Superior temporal gyrus (tissue), 1 donor: ENCODE measurements at regions not wholly inside any gene's neighbourhood (a gene's known extent, or its start where the extent isn't known, plus 50 kb on each side); places are given as distances from the start of the nearest gene placed in this dataset.

Experiments
- DNase-seq: peaks from one replicate; pipeline ENCODE4 v3.0.0-alpha.2; 2016; ENCODE audit errors: extremely low spot score

DNA sequence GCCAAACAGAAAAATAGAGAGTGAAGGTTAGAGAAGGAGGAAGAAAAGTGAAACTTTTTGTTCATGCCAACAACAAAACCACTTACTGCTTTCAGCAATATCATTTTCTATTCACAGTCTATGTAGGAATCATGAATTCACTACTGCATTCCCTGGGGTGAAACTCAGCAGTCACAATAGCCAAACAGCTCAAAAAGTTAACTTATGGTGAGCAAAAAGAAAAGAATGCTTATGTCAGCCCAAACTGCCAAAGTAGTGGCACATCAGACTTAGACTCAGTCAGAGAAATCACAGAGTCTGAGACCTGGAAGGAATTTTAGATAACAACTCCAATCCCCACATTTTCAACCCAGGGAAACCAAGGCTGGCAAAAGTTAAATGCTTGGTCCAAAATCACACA lies 238.7 kb upstream of the TMCO5A start:
- no peak for DNase-seq

DNA sequence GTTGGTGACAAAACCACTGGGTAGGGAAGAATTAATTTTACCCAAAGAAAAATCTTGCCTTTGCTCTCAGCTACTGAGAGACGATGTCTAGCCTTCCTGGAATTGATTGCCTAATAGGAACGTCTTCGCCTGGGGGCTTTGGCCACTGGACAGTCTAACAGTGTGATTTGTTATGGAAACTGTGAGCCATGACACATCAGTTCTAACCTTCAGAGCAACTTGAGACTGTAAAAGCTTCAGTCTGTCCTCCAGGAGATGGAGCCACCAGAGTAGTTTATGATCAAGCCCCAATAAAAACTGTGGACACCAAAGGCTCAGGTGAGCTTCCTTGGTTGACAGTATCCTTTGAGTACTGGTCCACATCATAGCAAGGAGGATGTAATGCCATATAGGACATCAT lies 235.8 kb upstream of the TMCO5A start:
- no peak for DNase-seq

DNA sequence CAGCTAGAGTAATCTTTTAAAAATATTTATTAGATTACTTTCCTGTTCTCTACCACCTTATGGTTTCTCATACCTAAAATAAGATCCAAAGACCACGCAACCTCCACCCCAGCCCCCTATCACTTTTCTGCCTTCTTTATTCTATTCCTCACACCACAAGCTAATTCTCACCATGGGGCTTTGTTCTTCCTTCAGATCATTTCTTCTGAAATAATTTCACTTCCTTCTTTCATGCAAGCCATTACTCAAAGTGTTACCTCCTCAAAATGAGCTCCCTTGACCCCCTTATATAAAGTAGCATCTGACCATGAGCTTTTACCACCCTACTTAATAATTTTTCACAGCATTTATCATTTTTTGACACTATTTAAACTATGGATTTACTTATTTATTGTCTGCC lies 233.2 kb upstream of the TMCO5A start:
- DNase-seq, result no peak

DNA sequence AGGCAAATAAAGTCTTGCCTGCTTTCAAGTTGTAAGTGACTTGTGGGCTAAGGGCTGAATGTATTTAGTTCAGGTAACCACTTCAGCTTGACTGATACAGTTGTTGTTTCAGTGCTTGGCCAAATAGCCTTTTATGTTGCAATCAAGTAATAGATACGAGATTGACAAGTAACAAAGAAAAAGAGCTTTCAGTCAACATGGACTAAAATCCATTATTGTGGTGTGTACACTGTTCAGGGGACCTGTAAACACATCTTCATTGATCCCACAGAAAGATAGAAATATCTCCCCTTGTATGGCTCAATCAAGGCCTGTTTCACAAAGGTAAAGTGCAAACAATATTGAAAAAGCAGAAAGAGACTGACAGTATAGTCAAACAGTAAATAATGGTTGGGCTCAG lies 224.8 kb upstream of the TMCO5A start:
- no peak for DNase-seq

DNA sequence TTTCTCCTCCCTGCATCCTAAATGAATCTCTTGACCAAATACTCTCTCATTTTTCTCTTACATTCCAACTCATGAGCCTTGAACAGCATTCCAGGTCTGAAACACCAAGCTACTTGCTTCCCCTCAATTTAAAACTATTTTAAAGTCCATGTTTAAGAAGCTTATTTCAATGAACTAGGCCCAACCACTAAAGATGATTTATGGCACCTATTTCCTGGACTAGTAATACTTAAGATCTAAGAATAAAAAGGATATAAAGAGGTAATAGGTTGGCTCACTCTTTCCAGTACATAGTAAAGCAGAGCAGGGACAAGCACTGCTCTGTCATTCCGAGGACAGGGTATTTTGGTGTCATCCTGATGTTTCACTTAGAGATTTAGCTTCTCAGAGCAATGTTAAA lies 219.3 kb upstream of the TMCO5A start:
- DNase-seq, result no peak

DNA sequence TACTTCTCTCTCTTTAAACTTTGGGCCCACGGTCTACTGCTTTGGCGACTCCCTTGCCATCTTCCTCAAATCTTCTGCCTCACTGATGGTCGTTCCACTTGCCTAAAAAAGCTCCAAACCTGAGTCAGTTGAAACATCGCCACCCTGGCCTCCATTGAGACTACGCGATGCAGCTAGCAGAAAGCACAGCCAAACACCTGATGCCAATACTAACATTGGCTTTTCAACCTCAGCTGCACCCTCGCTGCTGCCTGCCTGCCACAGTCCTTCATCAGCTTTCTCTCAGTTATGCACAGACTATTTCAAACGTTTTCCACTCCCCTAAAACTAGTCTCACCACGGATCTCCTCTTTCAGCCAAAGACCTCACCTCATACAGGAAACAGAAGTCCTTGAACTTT lies 214.2 kb upstream of the TMCO5A start:
- DNase-seq, result no peak

DNA sequence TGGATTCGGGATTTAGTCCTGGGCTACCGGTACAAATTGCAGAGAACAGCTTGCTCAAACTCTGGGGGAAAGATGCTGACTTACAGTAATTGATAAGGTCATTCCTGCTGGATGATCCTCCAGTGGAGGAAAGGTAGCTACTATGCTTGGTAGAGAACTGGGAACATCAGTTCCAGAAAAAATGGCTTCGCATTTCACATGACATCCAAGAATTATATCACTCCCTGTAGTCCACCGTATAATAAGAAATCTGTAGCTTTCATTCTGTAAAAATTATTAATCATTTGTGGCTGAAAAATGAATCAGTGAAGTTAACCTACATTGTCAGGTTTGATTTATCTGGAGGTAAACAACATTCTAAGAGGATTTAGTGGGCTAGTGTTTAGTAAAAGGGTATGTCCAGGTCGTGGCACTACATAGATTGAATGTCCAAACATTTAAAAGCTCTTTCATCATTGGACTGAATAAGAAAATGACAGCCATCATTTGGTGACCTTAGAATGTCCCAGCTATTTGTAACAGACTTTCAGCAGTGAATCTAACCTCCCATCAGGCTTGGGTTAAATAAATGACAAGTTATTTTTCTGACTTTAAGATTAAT lies 203.2 kb upstream of the TMCO5A start:
- DNase-seq, result no peak

DNA sequence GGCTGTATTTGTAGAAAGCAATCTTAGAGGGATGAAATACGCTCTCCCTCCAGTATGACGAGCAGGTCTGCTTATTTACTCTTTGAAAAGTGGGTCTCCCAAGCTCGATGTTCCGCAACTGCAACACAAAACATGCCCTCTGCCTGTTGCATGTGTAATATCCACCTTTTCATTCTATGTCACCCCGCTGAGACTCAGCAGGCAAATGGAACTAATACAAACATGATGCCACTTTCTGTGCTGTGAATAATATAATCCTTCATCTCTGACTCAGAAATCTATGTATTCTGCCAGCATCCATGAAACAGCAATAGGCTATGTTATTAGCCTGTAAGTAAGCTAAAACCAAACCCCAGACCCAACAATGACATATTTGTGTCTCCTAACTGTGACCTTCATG lies 200.8 kb upstream of the TMCO5A start:
- DNase-seq, result no peak

DNA sequence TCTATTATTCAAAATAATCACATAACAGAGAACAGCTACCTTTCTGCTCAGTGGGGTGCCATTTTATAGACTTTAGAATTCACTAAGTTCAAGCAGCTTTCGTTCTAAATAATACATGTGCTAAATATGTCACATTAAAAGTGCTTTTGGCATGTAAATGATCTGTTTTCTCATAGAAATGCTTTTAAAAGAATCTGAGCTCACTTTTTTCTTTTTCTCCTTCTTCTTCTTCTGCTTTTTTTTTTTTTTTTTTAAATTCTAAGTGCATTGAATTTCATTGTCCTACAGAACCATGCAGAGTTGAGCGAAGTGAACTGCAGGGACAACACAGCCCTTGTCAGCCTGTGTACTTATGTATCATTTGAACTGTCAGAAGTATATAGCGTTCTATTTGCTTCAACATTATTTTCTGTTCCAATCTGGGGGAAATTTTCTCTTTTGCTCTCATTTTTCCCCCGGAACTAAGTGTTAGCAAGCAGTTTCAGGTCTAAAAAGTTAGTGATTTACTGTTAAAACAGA lies 193.8 kb upstream of the TMCO5A start:
- DNase-seq, result no peak

DNA sequence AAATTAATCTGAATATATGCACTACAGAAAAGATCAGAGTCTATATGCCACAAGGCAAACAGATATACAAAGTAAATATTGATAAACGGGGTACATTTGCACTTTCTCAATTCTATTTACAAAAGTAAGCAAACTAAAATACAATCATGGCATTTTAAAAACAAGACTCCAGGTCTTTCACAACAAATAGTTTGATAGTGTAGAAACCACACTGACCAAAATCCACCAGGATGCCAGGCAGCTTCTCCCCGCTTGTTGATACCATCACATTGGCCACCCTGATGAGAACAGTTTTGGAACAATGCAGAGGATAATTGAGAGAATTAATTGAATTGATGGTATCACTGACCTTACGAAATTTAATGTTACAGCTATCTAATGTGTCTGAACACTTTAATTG lies 190.6 kb upstream of the TMCO5A start:
- DNase-seq, result no peak

DNA sequence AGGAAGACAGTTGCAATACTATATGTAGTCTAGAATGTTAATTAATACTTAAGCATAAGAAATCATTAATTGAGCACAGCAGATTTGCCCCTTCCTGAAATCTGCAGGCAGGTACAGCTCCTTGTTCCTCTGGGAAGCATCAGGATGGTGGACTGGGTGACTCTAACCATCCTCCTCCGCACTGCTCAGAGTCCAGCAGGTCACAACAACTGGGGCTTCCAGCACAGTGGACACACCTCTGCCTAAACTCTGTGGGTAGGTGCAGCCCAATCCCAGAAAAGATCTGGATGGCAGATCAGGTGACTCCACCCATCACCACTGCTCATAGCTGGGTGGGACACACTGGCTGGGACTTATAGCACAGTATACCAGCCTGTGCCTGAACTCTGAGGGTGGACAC lies 189.9 kb upstream of the TMCO5A start:
- DNase-seq, result no peak

DNA sequence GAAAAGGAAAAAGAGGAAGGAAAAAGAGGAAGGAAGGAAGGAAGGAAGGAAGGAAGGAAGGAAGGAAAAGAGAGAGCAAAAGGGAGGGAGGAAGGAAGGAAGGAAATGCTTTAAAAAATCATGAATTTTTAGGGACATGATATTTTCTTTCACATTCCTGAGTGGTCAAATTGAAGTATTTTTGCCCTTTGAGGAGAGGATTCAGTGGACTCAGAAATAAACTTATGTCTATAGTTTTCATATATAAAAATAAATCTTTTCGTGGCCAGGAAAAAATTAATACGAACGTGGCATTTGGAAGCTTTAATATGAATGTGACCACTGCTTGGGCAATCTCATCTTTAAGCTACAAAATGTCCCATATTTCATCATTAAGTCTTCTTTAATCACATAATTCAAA lies 183.0 kb upstream of the TMCO5A start:
- no peak for DNase-seq

DNA sequence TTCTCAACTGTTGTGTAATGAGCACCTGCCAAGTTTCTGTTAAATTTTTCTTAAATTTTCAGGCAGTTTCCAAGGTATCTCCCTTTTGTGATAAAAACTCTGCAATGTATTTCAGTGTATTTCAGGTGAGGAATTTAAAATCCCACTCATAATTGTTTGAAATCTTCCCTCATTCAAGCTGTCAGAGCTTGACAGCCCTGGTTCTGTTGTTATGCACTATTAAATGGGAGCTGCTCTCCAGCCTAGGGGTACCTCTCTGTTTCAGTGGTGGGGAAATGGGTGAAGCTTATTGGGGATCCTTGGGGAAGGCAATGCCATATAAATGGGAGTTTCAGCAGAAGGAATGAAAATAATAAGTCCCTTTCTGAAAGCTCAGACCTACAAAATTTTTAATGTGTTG lies 178.0 kb upstream of the TMCO5A start:
- DNase-seq, result no peak

DNA sequence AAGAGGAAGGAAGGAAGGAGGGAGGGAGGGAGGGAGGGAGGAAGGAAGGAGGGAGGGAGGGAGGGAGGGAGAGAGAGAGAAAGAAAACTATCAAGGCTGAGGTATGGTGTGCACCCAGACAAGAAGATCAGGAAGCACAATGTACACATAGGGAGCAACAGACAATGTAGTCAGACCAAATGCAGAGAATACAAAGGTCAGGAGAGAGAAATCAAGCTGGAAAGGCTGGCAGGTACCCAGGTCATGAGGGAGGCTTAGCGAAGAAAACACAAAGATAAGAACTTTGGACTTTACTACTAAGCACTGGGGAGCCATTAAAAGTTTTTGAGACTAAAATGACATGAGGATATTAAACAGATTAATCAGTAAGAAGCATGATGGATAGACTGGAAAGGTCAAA lies 176.0 kb upstream of the TMCO5A start:
- DNase-seq, result no peak

DNA sequence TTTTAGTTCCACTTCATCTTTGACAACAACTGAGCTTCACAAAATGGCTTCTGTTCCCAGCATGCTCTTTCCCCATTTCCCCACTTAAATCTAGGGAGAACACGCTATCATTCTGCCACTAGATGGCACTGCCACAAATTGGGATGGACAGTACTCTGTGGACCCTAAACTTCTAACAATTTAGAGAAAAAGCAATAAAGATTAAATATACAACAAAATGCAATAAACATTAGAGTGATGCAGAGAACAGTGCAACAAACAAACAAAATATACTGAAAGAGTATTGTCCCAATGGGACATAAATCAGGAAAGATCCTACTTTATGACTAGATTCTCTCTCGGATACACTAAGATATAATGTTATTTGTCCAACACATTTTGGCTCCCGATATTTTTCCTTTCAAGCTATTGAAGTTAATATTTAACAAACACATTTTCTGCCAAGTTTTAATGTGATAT lies 169.7 kb upstream of the TMCO5A start:
- no peak for DNase-seq

DNA sequence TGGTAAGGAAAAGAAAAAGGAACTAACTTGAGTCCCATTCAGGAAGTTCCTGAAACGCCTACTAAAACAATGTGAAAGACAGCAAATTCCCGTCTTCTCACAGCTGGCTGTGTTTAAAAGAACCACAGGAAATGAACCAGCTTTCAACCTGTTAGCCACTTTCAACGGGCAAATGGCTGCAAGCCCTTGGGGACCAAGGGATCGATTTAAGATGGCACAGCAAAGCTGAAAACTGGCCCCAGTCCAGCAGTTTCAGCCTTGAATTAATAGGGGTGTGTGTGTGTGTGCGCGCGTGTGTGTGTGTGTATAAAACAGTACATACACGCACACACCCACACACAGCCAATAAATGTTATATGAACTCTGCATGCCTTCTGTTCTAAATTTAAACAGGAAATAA lies 168.7 kb upstream of the TMCO5A start:
- DNase-seq, result no peak

DNA sequence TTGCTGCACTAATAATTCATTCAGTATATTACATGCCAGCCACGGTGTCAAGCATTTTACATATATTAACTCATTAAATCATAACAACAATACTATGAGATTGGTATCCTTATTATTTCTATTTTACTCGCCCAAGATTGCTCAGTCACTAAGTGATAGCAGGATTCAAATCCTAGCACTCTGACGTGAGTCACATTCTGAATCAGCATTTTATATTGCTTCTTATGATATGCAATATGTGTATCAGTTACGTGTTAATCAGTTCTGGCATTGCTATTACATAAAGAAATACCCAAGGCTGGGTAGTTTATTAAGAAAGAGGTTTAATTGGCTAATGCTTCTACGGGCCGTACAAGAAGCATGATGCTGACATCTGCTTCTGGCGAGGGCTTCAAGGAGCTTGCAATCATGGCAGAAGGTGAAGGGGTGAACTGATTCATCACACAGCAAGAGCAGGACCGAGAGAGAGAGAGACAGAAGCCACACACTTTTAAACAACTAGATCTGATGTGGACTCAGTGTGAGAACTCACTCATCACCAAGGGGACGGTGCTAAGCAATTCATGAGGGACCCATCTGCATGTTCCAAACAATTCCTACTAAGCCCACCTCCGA lies 166.5 kb upstream of the TMCO5A start:
- DNase-seq, result no peak

DNA sequence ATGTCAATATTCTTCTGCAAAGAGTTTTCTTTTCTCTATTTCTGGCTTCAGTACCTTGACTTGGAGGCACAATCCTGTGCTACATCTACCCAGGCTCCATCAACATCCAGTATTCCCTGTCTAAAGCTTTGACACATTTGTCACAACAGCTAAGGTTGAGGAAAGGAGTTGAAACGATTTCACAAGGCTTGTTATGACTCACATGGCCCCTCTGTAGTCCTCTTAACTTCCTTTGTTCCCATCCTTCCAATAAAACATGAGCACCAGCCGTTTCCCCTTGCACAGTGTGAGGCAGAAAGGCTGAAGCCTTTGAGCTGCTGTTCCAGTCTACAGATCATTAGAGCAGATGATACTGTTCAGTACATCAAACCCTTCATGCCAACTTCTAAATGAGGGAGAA lies 163.0 kb upstream of the TMCO5A start:
- DNase-seq, result no peak

DNA sequence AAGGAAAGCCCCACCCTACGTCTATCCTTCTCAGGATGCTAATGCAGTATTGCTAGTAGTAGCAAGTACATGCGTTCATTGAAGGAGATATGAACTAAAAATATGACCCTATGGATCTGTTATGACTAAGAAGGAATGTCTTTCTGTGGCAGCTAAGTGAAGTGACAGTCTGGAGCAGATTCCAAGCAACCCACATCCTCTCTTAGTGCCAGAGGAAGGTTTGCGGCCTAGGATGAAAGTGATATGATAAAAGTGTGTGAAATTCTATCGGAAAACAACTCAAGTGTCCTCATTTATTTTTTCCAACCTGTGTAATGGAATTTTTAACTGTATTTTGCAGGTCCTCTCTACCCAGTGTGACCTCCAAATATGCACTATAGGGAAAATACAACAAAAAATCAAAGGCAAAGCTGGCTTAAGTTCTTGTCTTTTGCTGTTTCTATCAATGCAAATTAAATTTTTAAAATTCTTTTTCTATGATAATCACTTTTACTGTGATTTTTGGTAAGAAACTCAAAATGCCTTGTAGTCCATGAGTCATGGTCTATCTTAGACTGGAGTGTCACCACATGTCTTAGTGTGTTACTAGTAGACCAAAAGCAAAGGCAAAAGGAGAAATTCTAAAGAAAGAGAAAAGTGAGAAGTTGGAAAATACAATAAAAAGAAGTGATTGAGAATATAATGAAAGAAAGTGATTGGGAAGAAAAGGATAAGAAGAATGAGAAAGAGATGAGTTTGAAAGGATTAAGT lies 161.2 kb upstream of the TMCO5A start:
- DNase-seq, result no peak

DNA sequence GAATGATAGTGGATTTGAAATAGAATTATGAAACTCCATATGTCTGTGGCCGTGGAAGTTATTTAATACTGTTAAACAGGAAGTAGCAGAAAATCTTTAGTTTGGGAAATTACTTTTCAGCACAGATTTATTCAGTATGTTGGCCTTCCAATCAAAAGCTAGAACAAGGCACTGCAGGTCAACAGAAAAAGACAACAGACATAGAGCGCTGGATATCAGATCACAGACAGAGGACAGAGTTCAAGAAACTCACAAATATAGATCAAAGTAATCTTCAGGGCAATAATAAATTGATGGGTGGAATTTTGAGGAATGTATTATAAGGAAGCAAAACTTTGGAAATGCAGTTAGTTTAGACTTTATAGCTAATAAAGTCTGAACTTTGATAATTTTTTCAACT lies 159.5 kb upstream of the TMCO5A start:
- DNase-seq, result no peak

DNA sequence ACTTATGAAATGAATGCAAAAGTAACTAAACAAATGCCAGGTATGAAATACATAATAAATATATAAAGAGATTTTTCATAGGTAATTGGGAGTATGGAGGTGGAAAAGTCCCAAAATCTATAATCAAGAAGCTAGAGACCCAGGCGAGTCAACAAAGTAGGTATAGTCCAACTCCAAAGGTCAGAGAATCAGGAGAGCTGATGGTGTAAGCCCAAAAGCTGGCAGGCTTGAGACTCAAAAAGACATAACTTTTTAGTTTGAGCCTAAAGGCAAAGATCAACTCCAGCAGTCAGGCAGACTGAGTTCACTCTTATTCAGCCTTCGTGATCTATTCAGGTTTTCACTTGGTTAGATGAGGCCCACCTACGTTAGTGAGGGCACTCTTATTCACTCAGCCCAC lies 157.4 kb upstream of the TMCO5A start:
- DNase-seq, result no peak

DNA sequence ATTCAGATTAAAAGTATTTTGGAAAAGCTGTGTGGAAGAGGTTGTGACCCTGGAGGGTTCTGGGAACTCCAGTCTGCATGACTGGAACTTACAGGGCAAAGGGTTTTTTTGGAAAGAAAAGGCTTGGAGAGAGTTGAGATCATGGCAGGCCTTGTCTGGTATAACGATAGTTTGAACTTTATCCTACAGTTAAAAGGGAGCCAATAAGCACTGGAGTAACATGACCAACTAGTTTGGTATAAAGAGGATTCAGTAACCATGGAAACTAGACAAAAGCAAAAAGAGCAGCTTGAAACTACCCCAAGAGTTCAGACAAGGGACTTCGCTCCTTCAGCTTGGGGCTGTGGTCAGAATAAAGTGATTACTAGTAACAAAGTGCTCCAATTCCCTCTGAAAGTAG lies 151.2 kb upstream of the TMCO5A start:
- DNase-seq, result no peak

DNA sequence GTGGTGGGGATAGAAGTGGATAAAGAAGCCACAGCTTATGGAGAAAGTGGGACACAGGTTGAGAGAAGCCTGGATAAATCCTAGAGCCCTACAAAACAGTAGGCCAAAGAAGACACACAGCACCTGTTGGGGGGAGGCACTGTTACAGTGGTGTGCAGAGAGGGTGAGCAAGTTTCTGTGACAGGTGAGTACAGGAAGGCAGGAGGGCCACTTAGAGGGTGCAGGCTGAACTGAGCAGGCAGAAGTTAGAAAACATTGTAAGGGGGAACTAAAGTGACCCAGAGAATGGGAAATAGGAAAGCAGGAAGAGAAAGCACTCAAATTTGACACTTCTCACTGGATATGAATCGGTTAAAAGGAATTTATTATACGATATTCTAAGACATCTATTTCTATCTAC lies 146.1 kb upstream of the TMCO5A start:
- no peak for DNase-seq
